H9 (cell line): ENCODE measurements at regions not wholly inside any gene's neighbourhood (a gene's known extent, or its start where the extent isn't known, plus 50 kb on each side); places are given as distances from the start of the nearest gene placed in this dataset.

Experiments
- DNase-seq: peaks from one replicate; pipeline ENCODE4 v3.0.0-alpha.2; 2017
- H2AFZ ChIP-seq: one replicate; pipeline ENCODE4 v1.6.1; 2013; ENCODE audit warnings: mild to moderate bottlenecking, low read length, control low read depth, moderate library complexity
- H2AK5ac ChIP-seq: 2 replicates; pipeline ENCODE4 v1.6.1; 2013; ENCODE audit warnings: low read length, control low read depth, mixed read lengths; ENCODE audit not compliant: insufficient read length
- H2BK120ac ChIP-seq: one replicate; pipeline ENCODE4 v1.6.1; 2013; ENCODE audit warnings: low read depth, mild to moderate bottlenecking, low read length, control low read depth, inconsistent platforms; ENCODE audit not compliant: poor library complexity, severe bottlenecking
- H2BK12ac ChIP-seq: 2 replicates; pipeline ENCODE4 v1.6.1; 2013; ENCODE audit warnings: low read length, control low read depth, mixed read lengths, low read depth; ENCODE audit not compliant: insufficient read length
- H2BK15ac ChIP-seq: 2 replicates; pipeline ENCODE4 v1.6.1; 2013; ENCODE audit warnings: low read depth, low read length, control low read depth
- H2BK20ac ChIP-seq: one replicate; pipeline ENCODE4 v1.6.1; 2013; ENCODE audit warnings: low read depth, mild to moderate bottlenecking, low read length, control low read depth, inconsistent platforms; ENCODE audit not compliant: poor library complexity, severe bottlenecking
- H2BK5ac ChIP-seq: 2 replicates; pipeline ENCODE4 v1.6.1; 2013; ENCODE audit warnings: low read length, control low read depth, mixed read lengths; ENCODE audit not compliant: insufficient read length
- H3K14ac ChIP-seq: 2 replicates; pipeline ENCODE4 v1.6.1; 2013; ENCODE audit warnings: low read length, control low read depth; ENCODE audit not compliant: insufficient read depth
- H3K18ac ChIP-seq: 2 replicates; pipeline ENCODE4 v1.6.1; 2013; ENCODE audit warnings: low read depth, mild to moderate bottlenecking, mixed read lengths, low read length, control low read depth; ENCODE audit not compliant: insufficient read length
- H3K23ac ChIP-seq: 2 replicates; pipeline ENCODE4 v1.6.1; 2013; ENCODE audit warnings: low read length, control low read depth, mixed read lengths, low read depth; ENCODE audit not compliant: insufficient read length
- H3K23me2 ChIP-seq: 2 replicates; pipeline ENCODE4 v1.6.1; 2013; ENCODE audit warnings: low read depth, mild to moderate bottlenecking, mixed read lengths, low read length, control low read depth; ENCODE audit not compliant: insufficient read length, poor library complexity, severe bottlenecking
- H3K27ac ChIP-seq: 2 replicates; pipeline ENCODE4 v1.5.1; 2013; ENCODE audit warnings: low read length, control low read depth, mixed read lengths, low read depth; ENCODE audit not compliant: insufficient read length
- H3K27me3 ChIP-seq: 2 replicates; pipeline ENCODE4 v1.6.1; 2013; ENCODE audit warnings: low read length, control low read depth, inconsistent platforms; ENCODE audit not compliant: insufficient read depth
- H3K4ac ChIP-seq: 2 replicates; pipeline ENCODE4 v1.6.1; 2013; ENCODE audit warnings: low read depth, mild to moderate bottlenecking, control low read depth, inconsistent platforms, low read length, moderate library complexity
- H3K4me1 ChIP-seq: 2 replicates; pipeline ENCODE4 v1.6.1; 2013; ENCODE audit warnings: low read length, control low read depth, inconsistent platforms; ENCODE audit not compliant: insufficient read depth
- H3K4me2 ChIP-seq: 2 replicates; pipeline ENCODE4 v1.6.1; 2013; ENCODE audit warnings: low read length, control low read depth, mixed read lengths; ENCODE audit not compliant: insufficient read length, insufficient read depth
- H3K56ac ChIP-seq: 2 replicates; pipeline ENCODE4 v1.6.1; 2013; ENCODE audit warnings: low read depth, mild to moderate bottlenecking, mixed read lengths, low read length, control low read depth; ENCODE audit not compliant: insufficient read length
- H3K79me1 ChIP-seq: 2 replicates; pipeline ENCODE4 v1.6.1; 2013; ENCODE audit warnings: low read depth, mild to moderate bottlenecking, moderate library complexity, low read length, control low read depth, inconsistent platforms; ENCODE audit not compliant: insufficient read depth, poor library complexity, severe bottlenecking
- H3K79me2 ChIP-seq: 2 replicates; pipeline ENCODE4 v1.6.1; 2013; ENCODE audit warnings: low read length, control low read depth, inconsistent platforms; ENCODE audit not compliant: insufficient read depth
- H3K9ac ChIP-seq: 2 replicates; pipeline ENCODE4 v1.6.1; 2013; ENCODE audit warnings: low read length, control low read depth, mixed read lengths; ENCODE audit not compliant: insufficient read length; ENCODE audit errors: extremely low read depth
- H3K9me3 ChIP-seq: one replicate; pipeline ENCODE4 v1.6.1; 2013; ENCODE audit warnings: low read depth, low read length, inconsistent platforms; ENCODE audit not compliant: control insufficient read depth
- H3T11ph ChIP-seq: one replicate; pipeline ENCODE4 v1.6.1; 2013; ENCODE audit warnings: mild to moderate bottlenecking, low read length, control low read depth, inconsistent platforms
- H4K20me1 ChIP-seq: one replicate; pipeline ENCODE4 v1.6.1; 2013; ENCODE audit not compliant: control insufficient read depth, insufficient read length, insufficient read depth
- H4K5ac ChIP-seq: 2 replicates; pipeline ENCODE4 v1.6.1; 2013; ENCODE audit warnings: low read depth, mild to moderate bottlenecking, mixed read lengths, low read length, control low read depth; ENCODE audit not compliant: insufficient read length
- H4K8ac ChIP-seq: replicated peaks from 2 replicates; pipeline ENCODE4 v1.6.1; 2013; ENCODE audit warnings: low read length, control low read depth, mixed read lengths, low read depth; ENCODE audit not compliant: insufficient read length
- H4K91ac ChIP-seq: 2 replicates; pipeline ENCODE4 v1.6.1; 2013; ENCODE audit warnings: low read depth, mild to moderate bottlenecking, moderate library complexity, mixed read lengths, low read length, control low read depth; ENCODE audit not compliant: insufficient read length
- H3K27ac Mint-ChIP-seq, 3 experiments: 2 replicates in 2 of 3; 3 replicates in 1 of 3; pipeline ENCODE4 v1.8.0; 2020 to 2021; ENCODE audit warnings: mixed read lengths in 3 of 3, mild to moderate bottlenecking in 1 of 3, moderate library complexity in 1 of 3
- H3K27me3 Mint-ChIP-seq: 2 replicates; pipeline ENCODE4 v1.8.0; 2021; ENCODE audit warnings: low read depth, mild to moderate bottlenecking, moderate library complexity, mixed read lengths
- H3K36me3 Mint-ChIP-seq, 3 experiments: 2 replicates in 2 of 3; 3 replicates in 1 of 3; pipeline ENCODE4 v1.8.0; 2020 to 2021; ENCODE audit warnings: low read depth in 3 of 3, mixed read lengths in 3 of 3; ENCODE audit not compliant: insufficient read depth in 1 of 3
- H3K4me1 Mint-ChIP-seq, 2 experiments: 2 replicates each; pipeline ENCODE4 v1.8.0; 2020; ENCODE audit warnings: mixed read lengths in 2 of 2
- H3K4me3 Mint-ChIP-seq, 2 experiments: 2 replicates in 1 of 2; 3 replicates in 1 of 2; pipeline ENCODE4 v1.8.0; 2020 to 2021; ENCODE audit warnings: mild to moderate bottlenecking in 2 of 2, mixed read lengths in 2 of 2, moderate library complexity in 1 of 2
- H3K9me3 Mint-ChIP-seq, 2 experiments: 2 replicates in 1 of 2; 3 replicates in 1 of 2; pipeline ENCODE4 v1.8.0; 2020; ENCODE audit warnings: mild to moderate bottlenecking in 2 of 2, mixed read lengths in 2 of 2, moderate library complexity in 1 of 2
- WGBS: extraction: QIAGEN DNeasy Blood & Tissue Kit; methylation state at CpG from one replicate; pipeline ENCODE4 v1.1.7; 2013; ENCODE audit warnings: missing lambda C conversion rate, low lambda C conversion rate, mixed read lengths; ENCODE audit not compliant: insufficient read length; ENCODE audit errors: extremely low coverage; 5-methylcytosine and 5-hydroxymethylcytosine counted together
- TF ChIP-seq, protein P1 (sequence below): fragments of 200-600 bp; sonication (generic); conservative IDR thresholded peaks from 3 replicates; pipeline ENCODE4 v1.8.0; 2021; ENCODE audit warnings: antibody characterized with exemption, mild to moderate bottlenecking

- no peak overlapping the region for H3T11ph ChIP-seq
- TF ChIP-seq, protein P1, sequence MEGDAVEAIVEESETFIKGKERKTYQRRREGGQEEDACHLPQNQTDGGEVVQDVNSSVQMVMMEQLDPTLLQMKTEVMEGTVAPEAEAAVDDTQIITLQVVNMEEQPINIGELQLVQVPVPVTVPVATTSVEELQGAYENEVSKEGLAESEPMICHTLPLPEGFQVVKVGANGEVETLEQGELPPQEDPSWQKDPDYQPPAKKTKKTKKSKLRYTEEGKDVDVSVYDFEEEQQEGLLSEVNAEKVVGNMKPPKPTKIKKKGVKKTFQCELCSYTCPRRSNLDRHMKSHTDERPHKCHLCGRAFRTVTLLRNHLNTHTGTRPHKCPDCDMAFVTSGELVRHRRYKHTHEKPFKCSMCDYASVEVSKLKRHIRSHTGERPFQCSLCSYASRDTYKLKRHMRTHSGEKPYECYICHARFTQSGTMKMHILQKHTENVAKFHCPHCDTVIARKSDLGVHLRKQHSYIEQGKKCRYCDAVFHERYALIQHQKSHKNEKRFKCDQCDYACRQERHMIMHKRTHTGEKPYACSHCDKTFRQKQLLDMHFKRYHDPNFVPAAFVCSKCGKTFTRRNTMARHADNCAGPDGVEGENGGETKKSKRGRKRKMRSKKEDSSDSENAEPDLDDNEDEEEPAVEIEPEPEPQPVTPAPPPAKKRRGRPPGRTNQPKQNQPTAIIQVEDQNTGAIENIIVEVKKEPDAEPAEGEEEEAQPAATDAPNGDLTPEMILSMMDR: no peak
- Mint-ChIP-seq H3K27me3 (no peaks in the 10 kb centered on the region; the same call in 1 of the 2 replicates), H3K36me3 (peaks cover 0 to 8% (median 3%) of the 10 kb centered on the region in 3 experiments; a peak in 4 of 7 replicates), H3K27ac (peak overlapping the region in 1 of 3 experiments; percentile 66; a peak in 1 of 7 replicates), H3K9me3 (peaks cover 8 to 13% of the 10 kb centered on the region in 2 experiments), H3K4me3 (no peak overlapping the region), H3K4me1 (peaks cover 0 to 3% of the 10 kb centered on the region in 2 experiments; a peak in 1 of 4 replicates)
- no peak overlapping the region for H2BK12ac ChIP-seq
- H3K14ac ChIP-seq: no peak overlapping the region
- no peaks in the 10 kb centered on the region for H3K27me3 ChIP-seq
- H2AFZ ChIP-seq: no peak overlapping the region
- no CpG with 5 or more reads among the region's 7 CpGs for WGBS
- peaks cover 5% of the 10 kb centered on the region for H3K9me3 ChIP-seq
- no peak overlapping the region for H4K8ac ChIP-seq
- no peaks in the 10 kb centered on the region; the same call in 1 of the 2 replicates for H3K4me1 ChIP-seq
- no peak overlapping the region for H3K23ac ChIP-seq
- no peak overlapping the region for H3K4me2 ChIP-seq
- H3K4ac ChIP-seq: no peak overlapping the region
- H3K23me2 ChIP-seq: no peaks in the 10 kb centered on the region
- H3K56ac ChIP-seq: no peak overlapping the region
- H3K27ac ChIP-seq: no peak overlapping the region
- no peaks in the 10 kb centered on the region for H3K79me1 ChIP-seq
- DNase-seq: no peak
- no peaks in the 10 kb centered on the region for H3K79me2 ChIP-seq
- H3K9ac ChIP-seq: no peak overlapping the region
- H2BK5ac ChIP-seq: no peak overlapping the region
- H2BK120ac ChIP-seq: no peak overlapping the region
- no peak overlapping the region for H2BK20ac ChIP-seq
- H4K20me1 ChIP-seq: no peaks in the 10 kb centered on the region
- no peak overlapping the region for H2AK5ac ChIP-seq
- no peak overlapping the region for H3K18ac ChIP-seq
- no peak overlapping the region for H2BK15ac ChIP-seq
- H4K5ac ChIP-seq: no peak overlapping the region
- no peak overlapping the region for H4K91ac ChIP-seq
Measured at GRCh38 chr2:191488135-191488534, 189.8 kb upstream of the NABP1 start.
